AG09319 (cell line): ENCODE measurements at regions not wholly inside any gene's neighbourhood (a gene's known extent, or its start where the extent isn't known, plus 50 kb on each side); places are given as distances from the start of the nearest gene placed in this dataset.
"Not testable (repeated sequence)": the region's sequence is repeated elsewhere in the genome, so short reads cannot be mapped to it uniquely, and the experiment has no call there.

Source experiments
- DNase-seq: peaks from one replicate; pipeline ENCODE4 v3.0.0-alpha.2; 2010; ENCODE audit warnings: low read depth; ENCODE audit errors: extremely low read depth
- CTCF ChIP-seq: IDR thresholded peaks from 2 replicates; pipeline ENCODE4 v1.5.1; 2011; ENCODE audit warnings: low read depth, mild to moderate bottlenecking, inconsistent platforms, low read length, moderate library complexity

- no peak for DNase-seq
- TF ChIP-seq CTCF = no peak
These were observed 115.9 kb upstream of the PNPLA4 start for GRCh38 chrX:8043121-8043520.

GRCh38 chrX:8042304-8042703, 115.1 kb upstream of the PNPLA4 start:
- no peak for DNase-seq
- TF ChIP-seq CTCF = no peak

- not testable (repeated sequence) for DNase-seq
These were observed 112.5 kb upstream of the PNPLA4 start for GRCh38 chrX:8039711-8040110.

GRCh38 chrX:8037593-8038348, 110.6 kb upstream of the PNPLA4 start:
- no peak for DNase-seq
- TF ChIP-seq CTCF = no peak

- no peak for DNase-seq
- no peak for TF ChIP-seq CTCF
These were observed 109.7 kb upstream of the PNPLA4 start for GRCh38 chrX:8036914-8037313.

- DNase-seq = no peak
- no peak for TF ChIP-seq CTCF
These were observed 106.8 kb upstream of the PNPLA4 start for GRCh38 chrX:8034058-8034457.

- no peak for DNase-seq
- TF ChIP-seq CTCF = no peak
These were observed 106.0 kb upstream of the PNPLA4 start for GRCh38 chrX:8033175-8033574.

GRCh38 chrX:8030361-8030760, 103.1 kb upstream of the PNPLA4 start:
- DNase-seq = no peak
- no peak for TF ChIP-seq CTCF
